ENCODE measurements at regions not wholly inside any gene's neighbourhood (a gene's known extent, or its start where the extent isn't known, plus 50 kb on each side); places are given as distances from the start of the nearest gene placed in this dataset.

- DNase-seq (ENCODE audit: low read depth in 2 of 2): no peak
Observed at GRCh38 chr6:160899671-160900430, 91.7 kb upstream of the MAP3K4 start.

GRCh38 chr6:160911949-160912348 is 79.6 kb upstream of the MAP3K4 start:
- DNase-seq (ENCODE audit: low read depth in 2 of 2): no peak

- no peak for DNase-seq (ENCODE audit: low read depth in 2 of 2)
Observed at GRCh38 chr6:160912411-160912810, 79.2 kb upstream of the MAP3K4 start.

GRCh38 chr6:160917572-160917971 is 74.0 kb upstream of the MAP3K4 start:
- DNase-seq (ENCODE audit: low read depth in 2 of 2): no peak

- DNase-seq (ENCODE audit: low read depth in 2 of 2): no peak
Observed at GRCh38 chr6:160919723-160920440, 71.7 kb upstream of the MAP3K4 start.

GRCh38 chr6:160921095-160921494 is 70.5 kb upstream of the MAP3K4 start:
- no peak for DNase-seq (ENCODE audit: low read depth in 2 of 2)

- DNase-seq (ENCODE audit: low read depth in 2 of 2): no peak
Observed at GRCh38 chr6:160926281-160927276, 65.0 kb upstream of the MAP3K4 start.

GRCh38 chr6:160927416-160927815 is 64.2 kb upstream of the MAP3K4 start:
- DNase-seq (ENCODE audit: low read depth in 2 of 2): no peak

GRCh38 chr6:160929361-160929760 is 62.2 kb upstream of the MAP3K4 start:
- no peak for DNase-seq (ENCODE audit: low read depth in 2 of 2)

- no peak for DNase-seq (ENCODE audit: low read depth in 2 of 2)
Observed at GRCh38 chr6:160929831-160930230, 61.7 kb upstream of the MAP3K4 start.

- peak in 1 of 2 donors; percentile 21 for DNase-seq (ENCODE audit: low read depth in 2 of 2)
Observed at GRCh38 chr6:160930547-160931377, 60.8 kb upstream of the MAP3K4 start.

GRCh38 chr6:160931378-160932310 is 59.9 kb upstream of the MAP3K4 start:
- no peak for DNase-seq (ENCODE audit: low read depth in 2 of 2)

GRCh38 chr6:160933256-160933655 is 58.3 kb upstream of the MAP3K4 start:
- DNase-seq (ENCODE audit: low read depth in 2 of 2): no peak

GRCh38 chr6:160934157-160934556 is 57.4 kb upstream of the MAP3K4 start:
- DNase-seq (ENCODE audit: low read depth in 2 of 2): no peak

GRCh38 chr6:160940197-160940596 is 51.4 kb upstream of the MAP3K4 start:
- DNase-seq (ENCODE audit: low read depth in 2 of 2): no peak
